GM18499 (cell line): ENCODE measurements at regions not wholly inside any gene's neighbourhood (a gene's known extent, or its start where the extent isn't known, plus 50 kb on each side); places are given as distances from the start of the nearest gene placed in this dataset.
"Not testable (repeated sequence)": the region's sequence is repeated elsewhere in the genome, so short reads cannot be mapped to it uniquely, and the experiment has no call there.

Source experiments
- ATAC-seq: cut with Tn5 transposase; IDR thresholded peaks from one replicate; pipeline ENCODE4 v1.9.1; 2021; ENCODE audit warnings: moderate number of reproducible peaks; ENCODE audit not compliant: insufficient read depth, unreplicated experiment

DNA sequence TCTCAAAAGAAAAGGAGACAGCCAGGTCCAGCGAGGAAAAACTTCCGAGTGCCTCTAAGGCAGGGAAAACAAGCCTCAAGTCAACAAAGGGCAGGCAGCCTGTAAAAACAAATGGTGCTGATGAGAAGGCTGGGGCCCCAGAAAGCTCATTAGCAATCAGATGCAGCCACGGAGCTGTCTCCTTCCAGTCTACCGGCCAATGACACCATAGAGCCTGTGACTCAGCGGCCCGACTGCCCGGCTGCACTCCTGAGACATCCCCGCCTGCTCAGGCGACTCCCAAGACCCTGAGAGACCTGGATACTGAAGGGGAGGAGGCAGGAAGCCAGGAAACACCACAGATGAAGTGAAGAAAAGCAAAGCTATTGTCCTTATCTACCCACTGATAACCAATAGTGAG, 120.1 kb upstream of the HDDC2 start:
- no peak for ATAC-seq

- ATAC-seq: no peak
These were observed 121.3 kb upstream of the HDDC2 start for GRCh38 chr6:125423047-125423446.

DNA sequence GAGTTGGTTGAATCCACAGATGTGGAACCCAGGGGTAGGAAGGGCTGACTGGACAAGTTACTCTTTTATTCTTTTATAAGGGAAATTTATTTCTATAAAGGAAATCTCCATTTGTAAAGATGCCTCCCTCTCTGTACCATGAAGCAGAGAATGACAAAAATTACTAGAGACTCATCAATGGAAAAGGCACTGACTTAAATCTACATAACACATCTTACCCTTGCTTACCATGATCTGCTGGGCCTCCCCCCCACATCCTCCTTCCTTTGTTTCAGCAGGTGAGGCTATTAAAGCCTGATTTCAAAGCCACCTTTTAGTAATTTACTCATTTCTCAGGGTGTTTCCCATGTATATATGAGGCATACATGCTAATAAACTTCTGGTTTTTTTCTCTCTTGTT, 130.2 kb upstream of the HDDC2 start:
- no peak for ATAC-seq

- peak; percentile 69 for ATAC-seq
These were observed 131.2 kb upstream of the HDDC2 start for GRCh38 chr6:125432963-125433362.

GRCh38 chr6:125434760-125435159, 133.0 kb upstream of the HDDC2 start:
- ATAC-seq: no peak

- no peak for ATAC-seq
These were observed 137.7 kb upstream of the HDDC2 start for GRCh38 chr6:125439512-125439911.

GRCh38 chr6:125444006-125444923, 142.5 kb upstream of the HDDC2 start:
- no peak for ATAC-seq

GRCh38 chr6:125445054-125445453, 143.3 kb upstream of the HDDC2 start:
- no peak for ATAC-seq

- ATAC-seq: no peak
These were observed 144.2 kb upstream of the HDDC2 start for GRCh38 chr6:125446011-125446410.

DNA sequence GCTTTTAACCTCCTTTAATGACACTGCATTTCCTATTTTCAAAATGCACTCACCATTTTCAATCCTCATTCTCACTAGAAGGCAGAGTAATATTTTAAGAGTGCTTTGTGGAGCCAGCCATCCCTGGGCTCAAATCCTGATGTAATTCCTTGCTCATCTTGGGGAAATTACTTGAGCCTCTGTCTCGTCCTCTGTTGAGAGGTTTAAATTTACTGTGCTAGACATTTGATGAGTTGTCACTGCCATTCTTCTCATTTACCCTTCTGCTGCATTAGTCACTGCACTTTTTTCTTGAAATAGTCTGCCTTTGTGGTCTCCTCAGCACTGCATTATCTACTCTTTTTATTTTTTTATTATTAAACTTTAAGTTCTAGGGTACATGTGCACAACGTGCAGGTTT, 150.0 kb upstream of the HDDC2 start:
- no peak for ATAC-seq

GRCh38 chr6:125453516-125453915, 151.7 kb upstream of the HDDC2 start:
- ATAC-seq: no peak

DNA sequence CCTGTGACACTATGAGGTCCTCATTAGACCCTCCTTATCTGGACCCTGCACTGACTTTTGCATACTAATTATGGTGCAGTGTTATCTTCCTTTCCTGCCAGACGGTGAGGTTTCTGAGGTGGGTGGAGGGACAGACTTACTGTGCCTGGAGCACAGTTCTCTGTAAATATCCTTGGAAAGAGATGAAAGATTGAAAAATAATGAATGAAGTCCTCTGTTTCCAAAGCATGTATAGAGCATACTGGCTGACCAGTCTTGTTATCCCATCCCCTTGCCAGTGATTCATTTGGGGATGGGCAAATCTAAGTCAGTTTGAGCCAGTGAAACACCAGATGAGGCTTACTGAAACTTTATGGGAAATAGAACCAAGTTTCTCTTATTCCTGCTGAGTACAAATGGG, 152.6 kb upstream of the HDDC2 start:
- ATAC-seq: no peak

DNA sequence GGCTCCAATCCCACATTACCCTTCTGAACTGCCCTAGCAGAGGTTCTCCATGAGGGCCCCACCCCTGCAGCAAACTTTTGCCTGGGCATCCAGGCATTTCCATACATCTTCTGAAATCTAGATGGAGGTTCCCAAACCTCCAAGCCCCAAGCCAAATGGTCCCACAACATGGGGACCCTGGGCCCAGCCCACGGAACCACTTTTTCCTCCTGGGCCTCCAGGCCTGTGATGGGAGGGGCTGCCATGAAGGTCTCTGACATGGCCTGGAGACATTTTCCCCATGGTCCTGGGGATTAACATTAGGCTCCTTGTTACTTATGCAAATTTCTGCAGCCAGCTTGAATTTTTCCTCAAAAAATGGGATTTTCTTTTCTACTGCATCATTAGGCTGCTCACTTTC, 156.7 kb upstream of the HDDC2 start:
- not testable (repeated sequence) for ATAC-seq

- not testable (repeated sequence) for ATAC-seq
These were observed 163.6 kb upstream of the HDDC2 start for GRCh38 chr6:125465332-125465731.

DNA sequence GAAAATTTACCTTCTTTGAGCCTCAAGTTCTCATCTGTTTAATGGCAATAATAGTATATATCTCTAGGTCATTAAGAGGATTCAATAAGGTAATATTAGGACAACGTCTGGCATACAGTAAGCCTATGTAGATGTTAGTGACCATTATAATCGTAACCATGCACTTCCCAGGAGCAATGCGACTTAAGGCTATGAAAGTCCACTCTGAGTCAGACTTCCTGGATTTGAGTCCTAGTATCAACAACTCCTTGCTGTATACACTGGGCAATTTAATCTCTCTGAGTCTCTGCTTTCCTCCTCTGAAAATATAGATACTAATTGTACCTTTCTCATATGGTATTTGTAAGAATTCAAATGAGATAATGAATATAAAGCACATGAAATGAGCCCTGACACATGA, 168.1 kb upstream of the HDDC2 start:
- no peak for ATAC-seq

DNA sequence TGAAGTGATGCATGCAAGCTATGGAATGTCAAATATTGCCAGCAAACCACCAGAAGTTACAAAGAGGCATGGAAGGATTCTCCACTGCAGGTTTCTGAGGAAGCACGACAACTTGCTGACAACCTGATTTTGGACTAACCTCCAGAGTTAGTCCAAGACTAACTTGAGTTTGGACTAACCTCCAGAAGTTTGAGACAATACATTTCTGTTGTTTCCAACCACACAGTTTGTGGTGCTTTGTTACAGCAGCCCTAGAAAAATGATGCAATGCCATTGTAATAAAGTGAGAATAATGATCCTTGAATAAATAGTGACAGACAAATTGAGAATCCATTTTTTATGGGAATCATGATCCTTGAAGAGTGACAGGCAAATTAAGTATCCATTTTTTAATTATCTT, 169.9 kb upstream of the HDDC2 start:
- ATAC-seq: no peak

- ATAC-seq: no peak
These were observed 172.3 kb upstream of the HDDC2 start for GRCh38 chr6:125474061-125474460.

- ATAC-seq: no peak
These were observed 175.4 kb upstream of the HDDC2 start for GRCh38 chr6:125477156-125477555.

DNA sequence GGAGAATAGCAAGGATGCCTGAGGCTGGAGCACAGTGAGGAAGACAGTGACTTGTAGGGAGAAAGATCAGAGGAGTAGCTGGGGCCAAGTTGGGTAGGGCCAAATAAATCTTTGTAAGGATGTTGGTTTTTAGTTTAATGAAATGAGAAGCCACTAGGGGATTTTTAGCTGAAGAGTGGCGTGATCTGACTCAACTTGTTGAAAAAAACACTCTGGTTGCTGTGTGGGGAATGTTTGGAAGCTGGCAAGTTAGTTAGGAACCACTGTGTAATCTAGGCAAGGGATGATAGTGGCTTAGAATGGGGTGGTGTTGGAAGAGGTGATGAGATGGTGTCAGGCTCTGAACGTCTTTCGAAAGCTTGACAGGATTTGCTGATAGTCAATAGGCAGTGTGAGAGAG, 176.1 kb upstream of the HDDC2 start:
- no peak for ATAC-seq

DNA sequence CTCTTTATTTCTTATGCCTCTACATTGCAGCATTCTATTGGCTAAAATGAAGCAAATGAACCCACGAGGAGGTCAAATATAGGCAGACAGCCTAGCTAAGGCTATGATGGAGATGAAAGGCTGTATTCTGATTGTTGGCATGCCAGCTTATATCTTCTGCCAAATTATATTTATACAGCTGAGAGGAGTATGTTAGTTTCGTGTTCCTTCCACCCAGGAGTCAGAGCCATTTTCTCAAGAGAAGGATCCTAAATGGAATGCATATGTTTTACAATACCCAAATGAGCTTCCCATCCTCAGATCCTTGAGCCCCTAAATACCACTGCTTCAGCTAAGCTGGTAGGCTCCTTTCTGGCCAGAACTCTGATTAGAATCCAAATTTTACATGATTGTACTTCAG, 178.4 kb upstream of the HDDC2 start:
- ATAC-seq: no peak

- no peak for ATAC-seq
These were observed 178.8 kb upstream of the HDDC2 start for GRCh38 chr6:125480571-125480970.

- no peak for ATAC-seq
These were observed 179.3 kb upstream of the HDDC2 start for GRCh38 chr6:125481056-125481455.
